ENCODE measurements at regions not wholly inside any gene's neighbourhood (a gene's known extent, or its start where the extent isn't known, plus 50 kb on each side); places are given as distances from the start of the nearest gene placed in this dataset.

DNA sequence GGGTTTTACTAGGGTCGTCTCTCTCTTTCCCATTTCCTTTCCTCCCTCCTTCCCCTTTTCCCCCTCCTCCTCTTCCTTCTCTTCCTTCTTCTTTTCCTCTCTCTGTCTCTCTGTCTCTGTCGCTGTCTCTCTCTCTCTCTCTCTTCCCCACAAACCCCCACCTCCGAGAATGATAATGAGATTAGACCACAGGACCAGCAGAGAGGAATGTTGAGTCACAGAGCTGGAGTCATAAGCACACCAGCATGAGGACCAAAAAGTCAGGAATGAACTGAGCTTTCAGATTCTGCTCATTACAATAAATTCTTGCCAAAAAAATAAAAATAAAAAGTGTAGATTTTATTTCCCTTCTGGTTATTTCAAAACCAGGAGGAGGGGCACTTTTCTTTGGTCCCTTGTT, 377.4 kb downstream of the LTN1 start:
- TF ChIP-seq, protein P1, sequence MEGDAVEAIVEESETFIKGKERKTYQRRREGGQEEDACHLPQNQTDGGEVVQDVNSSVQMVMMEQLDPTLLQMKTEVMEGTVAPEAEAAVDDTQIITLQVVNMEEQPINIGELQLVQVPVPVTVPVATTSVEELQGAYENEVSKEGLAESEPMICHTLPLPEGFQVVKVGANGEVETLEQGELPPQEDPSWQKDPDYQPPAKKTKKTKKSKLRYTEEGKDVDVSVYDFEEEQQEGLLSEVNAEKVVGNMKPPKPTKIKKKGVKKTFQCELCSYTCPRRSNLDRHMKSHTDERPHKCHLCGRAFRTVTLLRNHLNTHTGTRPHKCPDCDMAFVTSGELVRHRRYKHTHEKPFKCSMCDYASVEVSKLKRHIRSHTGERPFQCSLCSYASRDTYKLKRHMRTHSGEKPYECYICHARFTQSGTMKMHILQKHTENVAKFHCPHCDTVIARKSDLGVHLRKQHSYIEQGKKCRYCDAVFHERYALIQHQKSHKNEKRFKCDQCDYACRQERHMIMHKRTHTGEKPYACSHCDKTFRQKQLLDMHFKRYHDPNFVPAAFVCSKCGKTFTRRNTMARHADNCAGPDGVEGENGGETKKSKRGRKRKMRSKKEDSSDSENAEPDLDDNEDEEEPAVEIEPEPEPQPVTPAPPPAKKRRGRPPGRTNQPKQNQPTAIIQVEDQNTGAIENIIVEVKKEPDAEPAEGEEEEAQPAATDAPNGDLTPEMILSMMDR (IDR thresholded peaks at IDR 0.05), result no peak
- TF ChIP-seq POLR2A (IDR thresholded peaks at IDR 0.05), result no peak
- no peak for TF ChIP-seq POLR2AphosphoS5 (IDR thresholded peaks at IDR 0.05)

Data from transverse colon (tissue), 4 donors.